Cardiac muscle cell (in vitro differentiated cells and primary cell): ENCODE measurements at regions not wholly inside any gene's neighbourhood (a gene's known extent, or its start where the extent isn't known, plus 50 kb on each side); places are given as distances from the start of the nearest gene placed in this dataset.
A peak's percentile ranks its signal among the peaks of the same experiment; 100 is the strongest.
"Not testable (repeated sequence)": the region's sequence is repeated elsewhere in the genome, so short reads cannot be mapped to it uniquely, and the experiment has no call there.

Experiments used
- DNase-seq, 2 donors: peaks; one replicate each; pipeline versions ENCODE4 v3.0.0 to v3.0.0-alpha.2; 2010 to 2017; ENCODE audit warnings: low read depth in 1 of 2, low spot score in 1 of 2
- H3K27ac ChIP-seq: fragments of 200-600 bp; sonication (generic); 2 replicates; pipeline ENCODE4 v1.5.1; 2016
- H3K27me3 ChIP-seq: fragments of 200-600 bp; sonication (generic); 2 replicates; pipeline ENCODE4 v1.6.0; 2016; ENCODE audit warnings: control low read depth
- H3K36me3 ChIP-seq: fragments of 200-600 bp; sonication (generic); 2 replicates; pipeline ENCODE4 v1.5.1; 2016; ENCODE audit warnings: control low read depth
- H3K4me1 ChIP-seq: fragments of 200-600 bp; sonication (generic); 2 replicates; pipeline ENCODE4 v1.8.1; 2017; ENCODE audit warnings: low read depth, mild to moderate bottlenecking, mixed run types
- H3K4me3 ChIP-seq: fragments of 200-600 bp; sonication (generic); 2 replicates; pipeline ENCODE4 v1.5.1; 2016; ENCODE audit warnings: mild to moderate bottlenecking
- H3K9me3 ChIP-seq: fragments of 200-600 bp; sonication (generic); 2 replicates; pipeline ENCODE4 v1.5.1; 2017; ENCODE audit warnings: low read depth, mild to moderate bottlenecking, control low read depth
- TF ChIP-seq, protein P1 (sequence below): IDR thresholded peaks from 2 replicates; pipeline ENCODE4 v1.5.1; 2012; ENCODE audit warnings: low read depth, mild to moderate bottlenecking, low read length

DNA sequence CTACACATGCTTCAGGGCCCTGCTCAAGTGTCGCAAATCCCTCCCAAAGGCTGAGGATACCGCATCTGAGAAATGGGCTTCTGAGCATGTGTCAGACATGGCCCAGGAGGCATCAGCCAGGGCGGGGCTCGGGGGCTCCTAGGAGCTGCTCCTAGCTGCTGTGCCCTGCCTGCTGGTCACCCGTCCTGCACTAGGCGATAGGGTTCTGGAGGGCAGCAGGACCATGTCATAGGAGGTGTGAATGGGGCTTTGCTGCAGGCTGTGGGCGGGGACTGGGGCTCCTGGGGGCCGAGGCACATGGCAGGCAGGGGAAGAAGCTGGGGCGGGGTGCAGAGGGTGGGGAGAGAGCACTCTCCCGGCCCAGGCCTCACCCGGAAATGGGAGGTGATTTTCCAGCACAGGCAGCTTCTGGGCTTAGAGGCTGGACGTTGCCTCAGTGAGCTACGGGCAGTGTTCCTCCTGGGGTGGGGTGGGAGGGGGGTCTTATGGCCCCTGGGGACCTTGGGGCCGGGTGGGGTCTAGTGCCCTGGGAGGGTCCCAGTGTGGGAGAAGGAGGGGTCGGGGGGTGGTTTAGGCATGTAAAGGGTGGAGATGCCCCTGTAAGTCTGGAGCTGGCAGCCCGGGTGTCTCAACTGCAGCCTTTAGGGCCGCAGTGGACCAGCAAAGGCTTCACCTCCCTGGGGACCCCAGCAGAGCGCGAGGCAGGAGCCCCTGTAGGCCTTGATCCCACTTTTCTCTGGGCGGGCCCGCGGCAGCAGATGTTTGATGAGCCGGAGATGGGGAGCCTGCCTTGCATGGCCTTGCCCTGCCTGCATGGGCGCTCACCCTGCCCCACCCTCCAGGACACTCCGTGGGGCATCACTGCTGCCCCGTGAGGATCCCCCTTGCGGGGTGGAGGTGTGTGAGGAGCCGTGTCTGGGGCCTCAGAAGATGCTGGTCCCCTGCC, 98.6 kb upstream of the LRPAP1 start:
- H3K4me1 ChIP-seq = no peaks in the 10 kb centered on the region
- H3K27me3 ChIP-seq = no peaks in the 10 kb centered on the region
- TF ChIP-seq, protein P1, sequence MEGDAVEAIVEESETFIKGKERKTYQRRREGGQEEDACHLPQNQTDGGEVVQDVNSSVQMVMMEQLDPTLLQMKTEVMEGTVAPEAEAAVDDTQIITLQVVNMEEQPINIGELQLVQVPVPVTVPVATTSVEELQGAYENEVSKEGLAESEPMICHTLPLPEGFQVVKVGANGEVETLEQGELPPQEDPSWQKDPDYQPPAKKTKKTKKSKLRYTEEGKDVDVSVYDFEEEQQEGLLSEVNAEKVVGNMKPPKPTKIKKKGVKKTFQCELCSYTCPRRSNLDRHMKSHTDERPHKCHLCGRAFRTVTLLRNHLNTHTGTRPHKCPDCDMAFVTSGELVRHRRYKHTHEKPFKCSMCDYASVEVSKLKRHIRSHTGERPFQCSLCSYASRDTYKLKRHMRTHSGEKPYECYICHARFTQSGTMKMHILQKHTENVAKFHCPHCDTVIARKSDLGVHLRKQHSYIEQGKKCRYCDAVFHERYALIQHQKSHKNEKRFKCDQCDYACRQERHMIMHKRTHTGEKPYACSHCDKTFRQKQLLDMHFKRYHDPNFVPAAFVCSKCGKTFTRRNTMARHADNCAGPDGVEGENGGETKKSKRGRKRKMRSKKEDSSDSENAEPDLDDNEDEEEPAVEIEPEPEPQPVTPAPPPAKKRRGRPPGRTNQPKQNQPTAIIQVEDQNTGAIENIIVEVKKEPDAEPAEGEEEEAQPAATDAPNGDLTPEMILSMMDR = no peak
- no peaks in the 10 kb centered on the region for H3K9me3 ChIP-seq
- peak in 1 of 2 donors; percentile 10 for DNase-seq
- no peaks in the 10 kb centered on the region for H3K36me3 ChIP-seq
- H3K27ac ChIP-seq = no peak overlapping the region
- no peak overlapping the region for H3K4me3 ChIP-seq

DNA sequence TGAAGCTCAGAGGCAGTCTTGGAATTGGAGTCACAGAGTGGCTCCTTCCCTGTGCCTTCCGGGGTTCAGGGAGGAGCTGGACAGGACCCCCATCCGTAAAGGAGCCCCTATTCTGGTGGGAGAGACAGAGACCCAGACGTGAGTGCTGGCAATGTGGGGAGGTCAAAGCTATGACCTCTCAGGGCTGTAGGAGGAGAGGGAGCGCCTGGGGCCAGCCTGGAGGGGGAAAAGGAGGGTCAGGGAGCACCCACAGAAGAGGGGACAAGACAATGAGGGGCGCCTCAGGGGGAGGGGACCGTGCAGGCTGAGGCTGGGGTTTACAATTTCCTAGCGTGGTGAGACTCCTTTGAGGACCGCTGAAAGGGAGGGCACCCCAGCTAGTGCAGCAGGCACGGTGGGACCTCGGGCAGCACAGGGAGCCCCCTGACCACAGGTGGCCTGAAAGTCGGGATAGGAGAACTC, 97.9 kb upstream of the LRPAP1 start:
- Histone ChIP-seq H3K36me3 (no peaks in the 10 kb centered on the region), H3K27ac (no peak overlapping the region), H3K9me3 (no peaks in the 10 kb centered on the region), H3K27me3 (no peaks in the 10 kb centered on the region), H3K4me3 (no peak overlapping the region), H3K4me1 (no peaks in the 10 kb centered on the region)
- DNase-seq = no peak
- TF ChIP-seq, protein P1 = no peak

DNA sequence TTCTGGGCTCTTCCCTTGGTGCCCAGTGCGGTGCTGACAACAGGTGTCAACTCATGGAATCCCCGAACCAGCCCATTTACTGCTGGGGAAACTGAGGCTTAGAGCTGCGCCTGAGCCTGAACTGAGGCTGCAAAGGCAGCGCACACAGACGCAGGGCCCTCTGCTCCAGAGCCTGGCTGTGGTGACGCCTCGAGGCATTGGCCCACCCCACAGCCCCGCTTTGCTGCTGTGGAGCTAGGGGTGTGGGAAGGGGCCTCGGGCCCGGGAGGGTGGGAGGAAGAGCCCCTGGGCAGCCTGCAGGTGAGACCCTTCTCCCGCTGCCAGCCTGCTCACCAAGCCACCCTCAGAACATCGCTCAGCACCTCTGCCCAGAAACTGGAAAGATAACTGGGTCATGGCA, 97.4 kb upstream of the LRPAP1 start:
- H3K36me3 ChIP-seq = no peaks in the 10 kb centered on the region
- H3K27ac ChIP-seq = no peak overlapping the region
- no peaks in the 10 kb centered on the region for H3K4me1 ChIP-seq
- no peak overlapping the region for H3K4me3 ChIP-seq
- TF ChIP-seq, protein P1 = no peak
- H3K9me3 ChIP-seq = no peaks in the 10 kb centered on the region
- H3K27me3 ChIP-seq = no peaks in the 10 kb centered on the region
- DNase-seq = no peak

DNA sequence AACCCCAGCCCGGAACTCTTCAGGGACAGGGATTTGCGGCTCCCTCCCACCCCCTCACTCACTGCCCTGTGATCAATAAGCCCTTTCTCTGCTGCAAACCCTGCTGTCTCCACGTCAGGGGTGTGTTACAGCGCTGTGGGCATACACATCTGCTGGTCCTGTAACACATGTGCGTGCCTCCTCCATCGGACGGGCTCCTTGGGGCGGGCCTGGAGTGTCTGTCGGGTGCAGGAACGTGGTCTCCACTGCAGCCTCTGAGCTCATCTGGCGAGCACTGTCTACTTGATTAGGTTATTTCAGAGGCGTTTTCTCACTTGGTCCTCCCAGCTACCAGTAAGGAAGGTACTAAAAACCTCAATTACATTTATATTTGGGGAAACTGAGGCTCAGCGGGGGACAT, 97.0 kb upstream of the LRPAP1 start:
- H3K4me1 ChIP-seq, DNase-seq, H3K27me3 ChIP-seq: not testable (repeated sequence)

DNA sequence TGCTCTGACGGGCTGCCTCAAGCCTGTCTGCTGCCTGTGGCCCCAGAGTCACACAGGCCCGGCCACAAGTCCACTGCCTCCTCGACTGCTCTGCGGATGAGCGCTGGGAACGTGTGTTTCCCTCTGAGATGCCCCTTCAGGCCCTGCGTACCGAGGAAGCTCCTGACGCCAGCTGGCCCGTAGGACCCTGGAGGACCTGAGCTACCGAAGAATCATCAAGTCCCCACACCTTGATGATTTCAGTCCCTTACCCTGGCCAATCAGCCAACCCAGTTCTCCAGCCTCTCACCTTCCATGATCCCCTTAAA, 96.6 kb upstream of the LRPAP1 start:
- Histone ChIP-seq H3K27me3 (no peaks in the 10 kb centered on the region), H3K36me3 (no peaks in the 10 kb centered on the region), H3K9me3 (no peaks in the 10 kb centered on the region), H3K4me3 (no peak overlapping the region), H3K4me1 (peaks cover 2% of the 10 kb centered on the region), H3K27ac (no peak overlapping the region)
- TF ChIP-seq, protein P1 = no peak
- DNase-seq = no peak

More for the DNA sequence above, 97.0 kb upstream of the LRPAP1 start:
- not testable (repeated sequence) for H3K36me3 ChIP-seq, H3K9me3 ChIP-seq, H3K27ac ChIP-seq, H3K4me3 ChIP-seq

DNA sequence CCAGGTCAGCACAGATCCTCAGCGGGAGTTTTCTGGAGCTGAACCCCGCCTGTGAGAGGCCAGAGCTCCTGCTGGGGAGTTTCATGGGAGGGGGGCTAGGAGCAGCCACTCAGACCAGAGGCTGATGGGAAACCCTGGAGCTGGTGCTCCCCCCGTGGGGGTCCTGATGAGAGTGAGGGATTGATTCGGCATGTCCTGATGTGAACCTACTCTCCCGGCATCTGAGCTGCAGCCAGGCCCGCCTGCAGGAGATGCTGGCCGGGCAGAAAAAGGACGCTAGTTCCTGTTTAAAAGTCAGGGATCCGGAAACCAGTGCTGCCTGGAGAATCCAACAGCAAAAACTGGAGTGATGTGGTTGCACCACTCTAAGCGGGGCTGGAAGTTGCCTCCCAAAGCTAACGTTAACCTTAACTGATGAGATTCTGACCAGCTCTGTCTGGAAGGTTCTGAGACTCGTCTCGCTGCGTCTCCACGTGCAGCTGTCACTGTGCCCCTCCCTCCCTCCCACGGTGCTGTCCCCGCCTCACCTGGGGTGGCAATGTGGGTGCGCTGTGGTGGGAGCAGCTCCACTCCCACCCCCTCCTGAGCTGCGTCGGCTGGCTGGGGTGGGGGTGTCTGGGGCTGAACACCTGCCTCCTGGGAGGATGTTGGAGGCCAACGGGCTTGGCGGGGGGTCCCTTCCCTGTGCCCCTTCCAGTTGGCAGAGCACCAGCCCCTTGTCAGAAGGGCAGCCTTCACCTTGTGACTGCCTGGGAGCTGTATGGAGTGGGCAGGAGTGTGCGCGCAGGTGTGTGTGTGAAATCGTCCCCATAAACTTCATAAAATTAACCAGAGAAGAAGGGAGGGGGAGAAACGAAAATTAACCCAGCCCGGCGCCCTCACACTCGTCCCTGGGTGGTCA, 96.0 kb upstream of the LRPAP1 start:
- not testable (repeated sequence) for H3K27me3 ChIP-seq, H3K27ac ChIP-seq, H3K4me1 ChIP-seq, H3K4me3 ChIP-seq, DNase-seq, H3K9me3 ChIP-seq, H3K36me3 ChIP-seq

DNA sequence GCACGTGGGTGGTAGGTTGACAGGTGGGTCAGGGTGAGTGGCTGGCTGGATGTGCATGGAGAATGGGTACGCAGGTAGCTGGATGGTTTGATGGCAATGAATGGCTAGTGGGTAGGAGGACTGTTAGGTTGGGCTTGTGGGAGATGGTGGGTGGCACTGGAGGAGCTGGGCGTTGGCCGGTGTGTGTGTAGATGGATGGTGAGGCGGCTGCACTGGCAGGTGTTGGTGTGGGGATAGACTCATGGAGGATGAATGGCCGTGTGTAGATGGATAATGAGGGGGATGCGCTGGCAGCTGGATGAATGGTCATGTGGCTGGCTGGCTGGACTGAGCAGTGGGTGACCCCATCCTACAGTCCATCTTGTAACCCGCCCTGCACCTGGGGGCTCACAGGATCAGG, 95.2 kb upstream of the LRPAP1 start:
- H3K36me3 ChIP-seq, H3K27ac ChIP-seq, H3K9me3 ChIP-seq, H3K4me1 ChIP-seq, DNase-seq, H3K4me3 ChIP-seq, H3K27me3 ChIP-seq: not testable (repeated sequence)

DNA sequence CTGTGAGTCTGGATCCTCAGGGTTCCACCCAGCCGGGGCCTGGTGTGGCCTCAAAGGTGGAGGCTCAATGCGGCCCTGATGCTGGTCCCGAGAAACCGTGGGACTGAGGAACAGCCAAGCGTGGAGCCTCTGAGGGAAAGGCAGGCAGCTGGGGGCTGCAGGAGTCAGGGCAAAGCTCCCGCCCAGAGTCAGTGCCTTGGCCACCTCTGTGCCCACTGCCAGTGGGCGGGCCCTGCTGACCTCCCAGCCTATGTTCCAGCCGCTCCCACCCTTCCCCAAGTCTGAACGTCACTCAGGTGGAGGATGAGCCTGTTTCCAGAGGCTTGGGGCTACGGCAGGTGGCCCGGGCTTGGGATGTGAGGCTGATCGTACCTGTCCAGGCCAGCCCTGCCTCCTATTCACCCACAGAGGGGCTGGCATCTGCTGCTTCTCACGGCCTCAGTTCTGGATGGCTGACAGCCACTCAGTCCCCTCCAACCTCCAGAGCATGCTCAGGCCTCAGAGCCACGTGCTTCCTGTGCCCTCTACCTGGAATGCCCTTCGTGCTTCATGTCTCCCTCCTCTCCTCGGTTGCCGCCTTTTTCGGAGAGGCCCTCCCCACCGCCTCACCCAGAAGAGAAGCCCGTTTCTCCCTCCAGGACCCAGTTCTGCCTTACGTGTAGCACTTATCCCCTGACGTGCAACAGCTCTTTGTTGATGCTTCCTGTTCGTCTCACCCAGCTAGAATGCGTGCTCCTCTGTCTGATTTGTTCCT, 94.1 kb upstream of the LRPAP1 start:
- not testable (repeated sequence) for H3K36me3 ChIP-seq, H3K9me3 ChIP-seq, H3K27me3 ChIP-seq, H3K4me1 ChIP-seq, H3K4me3 ChIP-seq, DNase-seq, H3K27ac ChIP-seq

DNA sequence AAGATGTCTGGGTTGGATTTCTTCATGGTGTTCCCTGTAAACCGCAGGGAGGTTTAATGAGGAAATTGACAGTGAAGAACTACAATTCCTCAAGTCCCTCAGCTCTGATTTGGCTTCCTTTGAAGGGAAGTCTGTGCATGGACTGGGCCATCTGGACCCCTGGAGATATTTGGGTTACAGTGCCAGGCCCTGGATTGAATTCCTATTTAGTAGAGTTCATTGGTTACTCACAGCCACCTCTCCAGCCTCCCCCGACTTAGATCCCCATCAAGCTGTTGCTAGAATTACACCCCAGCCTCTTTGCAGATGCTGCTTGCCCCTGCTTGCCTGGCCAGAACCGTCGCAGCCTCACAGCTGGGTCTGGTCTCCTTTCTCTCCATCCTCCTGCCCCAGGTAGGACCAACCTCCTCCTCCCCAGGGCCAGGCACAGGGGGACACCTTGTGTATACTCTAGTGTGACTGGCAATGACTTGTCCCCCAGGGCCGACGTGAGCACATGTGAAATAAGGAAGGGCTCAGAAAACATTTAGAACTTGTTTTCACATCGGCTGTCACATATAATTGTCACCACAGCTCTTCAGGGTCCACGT, 93.2 kb upstream of the LRPAP1 start:
- H3K27me3 ChIP-seq, DNase-seq, H3K27ac ChIP-seq, H3K36me3 ChIP-seq, H3K4me3 ChIP-seq, H3K4me1 ChIP-seq, H3K9me3 ChIP-seq: not testable (repeated sequence)
